HG03097 (cell line): ENCODE measurements at regions not wholly inside any gene's neighbourhood (a gene's known extent, or its start where the extent isn't known, plus 50 kb on each side); places are given as distances from the start of the nearest gene placed in this dataset.

ENCODE experiments used
- ATAC-seq: cut with Tn5 transposase; IDR thresholded peaks from one replicate; pipeline ENCODE4 v1.9.1; 2021; ENCODE audit not compliant: unreplicated experiment, low FRiP score

- ATAC-seq, result no peak
Measured at GRCh38 chr17:77763575-77763974, 194.9 kb upstream of the TNRC6C start.

- no peak for ATAC-seq
Measured at GRCh38 chr17:77765292-77765691, 193.2 kb upstream of the TNRC6C start.

- no peak for ATAC-seq
Measured at GRCh38 chr17:77767148-77767547, 191.4 kb upstream of the TNRC6C start.

- ATAC-seq, result no peak
Measured at GRCh38 chr17:77768248-77768852, 190.2 kb upstream of the TNRC6C start.

GRCh38 chr17:77769215-77769614 lies 189.3 kb upstream of the TNRC6C start:
- ATAC-seq, result no peak

- ATAC-seq, result no peak
Measured at GRCh38 chr17:77769762-77770161, 188.7 kb upstream of the TNRC6C start.

- no peak for ATAC-seq
Measured at GRCh38 chr17:77770331-77771105, 188.0 kb upstream of the TNRC6C start.

GRCh38 chr17:77771145-77771544 lies 187.4 kb upstream of the TNRC6C start:
- ATAC-seq, result no peak

- ATAC-seq, result no peak
Measured at GRCh38 chr17:77771587-77771986, 186.9 kb upstream of the TNRC6C start.

GRCh38 chr17:77771998-77772397 lies 186.5 kb upstream of the TNRC6C start:
- ATAC-seq, result no peak

- ATAC-seq, result no peak
Measured at GRCh38 chr17:77772461-77772897, 186.0 kb upstream of the TNRC6C start.

GRCh38 chr17:77772899-77773358 lies 185.6 kb upstream of the TNRC6C start:
- no peak for ATAC-seq

GRCh38 chr17:77774182-77774581 lies 184.3 kb upstream of the TNRC6C start:
- no peak for ATAC-seq

GRCh38 chr17:77778636-77779489 lies 179.6 kb upstream of the TNRC6C start:
- ATAC-seq, result no peak

- ATAC-seq, result no peak
Measured at GRCh38 chr17:77779711-77780539, 178.6 kb upstream of the TNRC6C start.

- no peak for ATAC-seq
Measured at GRCh38 chr17:77781536-77781935, 177.0 kb upstream of the TNRC6C start.

- ATAC-seq, result no peak
Measured at GRCh38 chr17:77782201-77782600, 176.3 kb upstream of the TNRC6C start.

GRCh38 chr17:77782611-77783010 lies 175.9 kb upstream of the TNRC6C start:
- no peak for ATAC-seq

- no peak for ATAC-seq
Measured at GRCh38 chr17:77783991-77784820, 174.3 kb upstream of the TNRC6C start.
